ENCODE measurements at regions not wholly inside any gene's neighbourhood (a gene's known extent, or its start where the extent isn't known, plus 50 kb on each side); places are given as distances from the start of the nearest gene placed in this dataset.

DNA sequence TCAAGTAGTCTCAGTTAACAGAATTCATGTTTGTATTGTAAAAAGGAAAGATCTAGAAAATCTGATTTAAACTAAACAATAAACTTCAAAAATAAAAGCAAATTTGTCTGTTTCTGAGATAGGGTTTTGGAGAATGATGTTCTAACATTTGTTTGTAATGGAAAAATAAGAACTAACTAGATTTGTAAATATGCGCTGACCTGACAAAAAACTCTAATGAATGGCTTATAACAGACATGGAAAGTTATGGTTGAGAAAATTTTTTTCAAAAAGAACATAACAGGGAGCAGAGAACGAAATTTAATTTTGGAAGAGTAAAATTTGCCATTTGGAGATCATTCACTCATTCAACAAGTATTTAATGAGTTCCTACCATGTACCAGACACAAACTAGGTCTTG lies 179.0 kb upstream of the TARS1 start:
- DNase-seq = no peak

DNA sequence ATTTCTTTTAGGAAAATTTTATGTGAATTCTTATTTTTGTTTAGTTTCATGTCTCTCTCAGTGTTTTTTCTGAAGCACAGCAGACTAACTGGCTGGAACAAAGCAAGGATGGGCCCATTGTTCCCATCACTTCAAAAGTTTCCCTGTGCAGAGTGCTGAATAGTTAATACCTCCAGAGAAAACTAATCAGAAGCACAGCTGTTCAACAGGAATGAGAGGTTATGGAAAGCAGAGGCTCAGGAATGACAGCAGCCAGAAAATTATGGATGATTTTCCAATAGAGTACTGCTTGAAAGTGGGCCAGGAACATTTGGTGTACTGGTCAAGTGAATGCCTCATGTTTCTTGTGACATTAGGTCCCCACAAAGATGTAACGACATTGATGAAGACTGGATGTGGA lies 173.0 kb upstream of the TARS1 start:
- no peak for DNase-seq

DNA sequence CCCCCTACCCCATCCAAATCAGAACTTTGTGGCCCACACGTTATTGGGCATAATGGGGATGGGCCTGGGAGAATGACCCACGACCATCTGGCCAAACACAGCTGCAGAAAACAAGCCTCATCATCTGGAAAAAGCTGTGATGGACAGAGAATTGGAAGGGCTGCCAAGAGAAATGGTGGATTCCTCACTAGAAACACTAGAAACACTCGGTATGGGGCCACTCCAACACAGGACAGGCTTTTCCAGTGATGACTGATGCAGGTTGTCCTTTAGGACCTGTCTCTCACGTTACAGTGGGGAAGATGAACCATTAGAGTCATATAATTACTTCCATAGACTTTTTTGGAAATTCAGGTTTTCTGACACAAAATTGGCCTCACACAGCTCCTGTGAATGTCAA lies 172.4 kb upstream of the TARS1 start:
- DNase-seq = no peak

DNA sequence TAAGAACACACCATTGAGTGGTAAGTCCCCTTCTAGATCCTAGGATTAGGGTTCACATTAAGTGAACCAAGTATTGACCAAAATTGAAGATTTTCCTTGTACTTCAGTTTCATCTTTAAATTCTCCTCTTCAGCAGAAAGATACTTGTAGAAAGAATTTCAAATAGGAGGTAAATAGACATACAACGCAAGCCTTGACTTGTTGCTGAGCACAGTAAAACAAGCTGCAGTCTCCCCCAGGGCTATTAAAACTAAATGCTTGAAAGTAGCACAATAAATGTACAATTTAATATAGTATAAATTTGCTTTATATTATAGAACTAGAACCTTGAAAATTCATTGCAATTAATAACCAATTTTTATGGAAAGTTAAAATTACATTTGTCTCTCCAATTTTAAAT lies 170.1 kb upstream of the TARS1 start:
- DNase-seq = no peak

DNA sequence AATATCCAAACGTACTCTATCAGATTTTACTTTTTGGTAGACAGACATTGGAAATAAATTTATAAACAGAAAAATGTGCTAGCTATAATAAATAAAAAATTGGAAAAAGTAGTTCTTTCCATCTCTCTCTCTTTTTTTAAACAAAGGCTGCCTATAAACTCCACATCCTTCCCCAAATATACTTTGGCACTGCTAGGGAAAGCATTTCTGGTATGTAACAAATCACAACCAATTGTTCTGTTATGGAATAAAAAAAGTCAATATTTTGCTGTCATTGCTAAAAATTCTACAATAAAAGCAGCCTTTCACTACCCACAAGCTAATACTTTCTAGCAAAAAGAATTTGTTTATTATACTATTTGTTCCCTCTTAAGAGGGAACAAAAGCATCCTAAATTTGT lies 169.2 kb upstream of the TARS1 start:
- DNase-seq = no peak

DNA sequence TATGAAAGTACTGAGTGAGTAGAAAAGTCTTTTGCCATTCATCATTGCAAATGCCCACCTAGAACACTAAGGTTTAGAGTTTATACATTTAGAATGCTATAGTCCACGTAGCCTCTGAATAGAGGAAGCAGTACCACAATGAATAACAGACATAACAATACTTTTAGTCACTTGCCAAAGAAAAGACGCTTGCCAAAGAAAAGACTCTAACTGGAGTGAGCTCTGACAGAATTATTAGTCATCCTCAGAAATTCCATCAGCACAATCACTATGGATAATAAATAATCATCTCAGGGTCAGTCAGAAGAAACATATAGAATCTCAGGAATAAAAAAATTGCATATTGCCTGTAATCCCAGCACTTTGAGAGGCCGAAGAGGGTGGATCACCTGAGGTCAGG lies 168.5 kb upstream of the TARS1 start:
- no peak for DNase-seq

DNA sequence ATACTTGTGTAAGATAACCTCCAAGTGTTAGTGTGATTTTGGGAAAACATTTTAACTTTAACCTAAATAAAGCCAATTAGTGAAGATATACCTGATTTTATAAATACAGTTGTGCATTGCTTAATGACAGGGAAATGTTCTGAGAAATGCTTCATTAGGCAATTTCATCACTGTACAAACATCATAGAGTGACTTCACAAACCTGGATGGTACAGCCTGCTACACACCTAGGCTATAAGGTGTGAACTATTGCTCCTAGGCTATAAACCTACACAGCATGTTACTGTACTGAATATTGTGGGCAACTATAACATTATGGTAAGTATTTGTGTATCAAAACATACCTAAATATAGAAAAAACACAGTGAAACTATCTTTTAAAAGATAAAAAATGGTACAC lies 166.8 kb upstream of the TARS1 start:
- DNase-seq = no peak

DNA sequence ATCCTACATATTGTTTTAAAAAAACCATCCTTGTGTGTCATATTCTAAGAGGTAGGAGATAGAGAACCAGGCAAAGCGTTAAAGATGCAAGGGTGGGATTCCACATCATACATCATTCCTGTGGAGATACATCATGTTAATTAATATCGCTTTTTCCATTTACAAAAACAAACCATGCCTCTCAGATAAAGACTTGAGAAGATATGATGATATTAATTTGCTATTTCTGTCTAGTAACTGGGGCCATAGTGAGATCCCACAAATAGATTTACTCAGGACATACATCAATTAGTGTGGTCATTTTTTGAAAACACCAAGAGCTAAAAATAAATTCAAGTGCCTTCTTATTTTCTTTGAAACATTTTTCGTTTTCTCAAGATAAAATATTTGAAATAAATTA lies 165.4 kb upstream of the TARS1 start:
- DNase-seq = no peak

DNA sequence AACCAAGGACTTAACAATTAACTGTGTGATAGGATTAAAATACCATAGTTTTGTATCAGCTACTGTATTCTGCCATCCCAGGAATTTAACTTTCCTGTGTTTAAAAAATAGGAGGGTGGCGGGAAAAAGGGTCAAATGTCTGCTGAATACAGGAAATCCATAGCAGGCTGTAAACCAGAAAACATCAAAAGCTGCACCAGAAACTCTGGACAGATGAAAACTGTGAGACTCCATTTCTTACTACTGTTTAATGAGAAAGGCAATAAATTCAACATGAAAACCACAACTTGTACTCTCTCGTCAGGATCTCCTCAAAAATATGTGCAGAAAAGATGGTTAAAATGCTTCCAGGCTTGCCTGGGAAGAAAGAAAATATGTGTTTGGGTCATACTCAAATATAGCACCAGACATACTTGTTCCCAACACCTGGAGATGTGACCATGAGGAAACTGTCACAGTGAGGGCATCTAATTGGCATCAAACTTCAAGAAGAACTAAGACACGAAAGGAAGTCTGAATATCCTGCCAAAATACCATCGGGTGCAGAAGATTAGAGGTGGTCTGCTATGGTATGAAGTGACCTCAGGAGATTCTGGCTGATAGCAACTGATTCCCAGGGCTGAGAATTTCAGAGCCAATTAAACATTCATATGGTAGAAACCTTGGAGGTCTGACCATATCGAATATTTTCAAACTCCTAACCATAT lies 164.7 kb upstream of the TARS1 start:
- DNase-seq = no peak

DNA sequence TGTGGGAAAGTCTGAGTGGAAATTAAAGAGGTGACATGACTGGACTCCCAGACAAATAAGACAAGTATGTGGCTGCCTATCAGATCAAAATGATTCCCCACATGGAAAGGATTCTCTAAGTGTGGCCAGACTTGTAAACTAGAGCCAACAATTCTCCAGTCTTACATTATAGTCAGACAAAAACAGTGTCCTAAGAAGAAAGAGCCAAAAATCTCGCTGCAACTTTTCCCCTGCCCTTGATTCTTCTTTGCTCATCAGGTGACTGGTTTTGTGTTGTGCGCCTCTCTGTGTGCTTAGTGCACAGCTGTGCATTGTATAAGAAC lies 164.2 kb upstream of the TARS1 start:
- DNase-seq = no peak

DNA sequence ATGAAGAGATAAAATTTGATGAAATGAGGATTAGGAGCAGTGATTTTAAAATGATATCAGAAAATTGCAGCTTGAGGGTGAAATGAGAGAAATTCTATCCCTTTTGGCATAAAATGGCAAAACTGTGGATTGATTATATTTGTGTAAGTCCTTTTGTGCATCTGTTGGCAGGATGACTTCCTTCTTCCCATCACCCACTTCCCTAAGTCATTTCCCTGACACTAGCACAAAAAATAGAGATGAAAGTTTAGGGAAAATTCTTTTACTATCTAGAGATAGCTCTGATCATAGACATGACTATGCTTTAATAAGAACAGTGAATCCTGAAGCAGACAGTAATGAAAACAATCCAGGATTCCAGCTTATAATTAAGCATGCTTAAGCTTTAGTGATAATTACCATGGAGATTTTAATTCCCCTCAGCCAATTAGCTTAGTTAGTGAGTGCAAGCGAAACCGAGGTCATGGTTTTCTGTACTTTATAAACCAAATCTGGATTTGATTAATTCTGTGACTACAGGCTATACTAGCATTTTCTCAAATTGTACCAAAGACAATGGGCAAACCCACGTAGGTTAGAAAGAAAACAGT lies 163.6 kb upstream of the TARS1 start:
- DNase-seq = no peak

DNA sequence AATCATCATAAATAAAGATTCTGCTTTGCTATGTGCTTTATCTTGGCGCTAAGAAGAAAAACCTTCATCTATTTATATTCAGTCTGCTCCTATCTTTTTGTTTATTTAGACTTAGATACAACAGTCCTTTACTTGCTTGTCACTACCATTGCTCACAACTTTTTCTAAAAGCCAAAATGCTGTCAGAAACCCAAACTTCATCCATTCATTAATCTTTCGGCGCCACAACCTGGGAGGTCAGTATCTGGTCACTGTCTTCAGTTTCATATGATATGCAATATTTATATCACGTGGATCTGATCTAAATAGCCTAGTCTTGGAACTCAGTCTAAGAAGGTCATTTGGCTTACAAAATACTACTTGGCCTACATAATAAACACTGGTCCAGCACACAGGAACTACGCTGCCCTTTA lies 159.3 kb upstream of the TARS1 start:
- no peak for DNase-seq

DNA sequence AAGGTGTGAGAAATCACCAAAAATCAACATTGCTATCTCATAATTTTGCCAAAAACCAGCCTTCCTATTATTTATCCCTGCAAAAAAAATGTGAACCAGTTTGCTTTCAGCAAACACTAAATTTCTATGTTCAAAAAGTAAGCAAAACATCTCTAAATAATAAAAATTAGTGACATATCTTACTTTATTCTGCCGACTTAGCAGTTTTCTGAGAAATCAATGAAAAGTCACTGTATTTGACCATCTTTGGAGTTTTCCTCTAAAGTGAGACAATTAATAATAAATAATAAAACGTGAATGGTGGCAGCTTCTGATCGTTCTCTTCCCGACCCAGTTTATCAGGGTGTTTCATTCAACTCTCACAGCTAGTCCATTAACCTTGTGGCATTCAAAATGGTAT lies 158.6 kb upstream of the TARS1 start:
- no peak for DNase-seq

DNA sequence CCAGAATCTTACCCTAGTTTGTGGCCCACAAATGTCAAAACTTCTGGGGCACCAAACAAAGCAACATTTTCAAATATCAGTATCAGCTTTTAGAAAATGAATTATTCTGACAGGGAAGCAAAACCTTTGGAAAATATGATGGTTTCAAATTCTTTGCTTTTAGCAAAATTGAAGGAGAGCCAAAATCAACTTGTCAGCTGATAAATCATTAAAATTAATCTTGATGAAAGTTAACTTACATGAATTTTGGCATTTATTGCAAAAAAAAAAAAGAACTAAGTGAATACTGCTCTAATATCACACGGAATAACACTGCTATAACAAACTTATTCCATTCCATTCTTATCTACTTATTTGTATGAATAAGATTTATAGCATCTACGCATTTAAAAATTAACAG lies 158.1 kb upstream of the TARS1 start:
- no peak for DNase-seq

DNA sequence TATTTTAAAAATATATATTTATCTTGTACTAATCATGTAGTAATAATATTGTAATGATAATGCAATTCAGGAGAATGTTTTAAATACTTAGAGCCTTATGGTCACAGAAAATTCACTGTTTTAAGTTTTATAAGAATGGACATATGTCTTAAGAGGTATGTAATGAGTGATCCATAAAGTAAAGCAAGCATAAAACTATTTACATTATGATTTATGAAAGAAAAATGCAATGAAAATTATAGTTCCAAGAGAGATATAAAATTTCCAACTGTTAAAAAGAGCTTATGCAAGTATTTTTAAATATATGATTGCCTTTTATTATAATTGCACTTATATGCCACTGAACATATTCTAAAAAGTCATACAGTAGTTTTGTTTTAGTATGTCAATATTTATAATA lies 157.5 kb upstream of the TARS1 start:
- DNase-seq = no peak

DNA sequence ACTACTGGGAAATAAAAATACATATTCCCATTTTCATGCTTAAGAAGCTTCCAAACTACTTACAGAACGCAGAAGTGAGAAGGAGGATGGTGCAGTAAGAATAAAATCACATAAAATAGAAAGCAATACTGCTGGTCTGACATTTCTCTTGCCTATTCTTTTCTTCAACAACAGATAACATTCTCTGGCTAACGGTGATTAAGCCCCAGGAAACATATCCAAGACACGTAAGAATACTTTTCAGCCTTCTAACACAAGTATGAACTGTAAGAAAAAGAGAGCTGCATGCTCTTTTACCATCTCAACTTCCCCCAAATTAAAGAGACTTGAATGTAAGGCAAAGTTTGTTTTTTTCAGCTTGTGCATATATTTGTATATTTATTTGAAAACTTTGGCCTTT lies 156.1 kb upstream of the TARS1 start:
- DNase-seq = no peak

DNA sequence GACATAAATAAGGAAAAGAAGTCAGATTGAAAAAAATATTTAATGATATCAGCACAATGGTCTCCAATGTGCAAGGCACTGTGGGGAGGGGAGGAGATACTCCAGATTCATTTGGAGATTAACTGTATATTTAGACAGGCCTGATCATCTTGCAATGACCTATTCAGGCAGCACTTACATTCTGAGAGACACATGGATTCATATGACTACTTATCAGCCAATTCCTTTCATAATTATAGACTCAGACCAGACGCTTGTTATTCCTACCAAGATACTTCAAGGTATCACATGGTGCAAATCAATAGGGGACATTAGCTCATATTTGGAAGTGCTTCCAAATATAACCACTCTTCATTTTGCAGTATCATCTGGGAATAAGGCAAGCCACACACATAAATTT lies 153.5 kb upstream of the TARS1 start:
- DNase-seq = no peak

DNA sequence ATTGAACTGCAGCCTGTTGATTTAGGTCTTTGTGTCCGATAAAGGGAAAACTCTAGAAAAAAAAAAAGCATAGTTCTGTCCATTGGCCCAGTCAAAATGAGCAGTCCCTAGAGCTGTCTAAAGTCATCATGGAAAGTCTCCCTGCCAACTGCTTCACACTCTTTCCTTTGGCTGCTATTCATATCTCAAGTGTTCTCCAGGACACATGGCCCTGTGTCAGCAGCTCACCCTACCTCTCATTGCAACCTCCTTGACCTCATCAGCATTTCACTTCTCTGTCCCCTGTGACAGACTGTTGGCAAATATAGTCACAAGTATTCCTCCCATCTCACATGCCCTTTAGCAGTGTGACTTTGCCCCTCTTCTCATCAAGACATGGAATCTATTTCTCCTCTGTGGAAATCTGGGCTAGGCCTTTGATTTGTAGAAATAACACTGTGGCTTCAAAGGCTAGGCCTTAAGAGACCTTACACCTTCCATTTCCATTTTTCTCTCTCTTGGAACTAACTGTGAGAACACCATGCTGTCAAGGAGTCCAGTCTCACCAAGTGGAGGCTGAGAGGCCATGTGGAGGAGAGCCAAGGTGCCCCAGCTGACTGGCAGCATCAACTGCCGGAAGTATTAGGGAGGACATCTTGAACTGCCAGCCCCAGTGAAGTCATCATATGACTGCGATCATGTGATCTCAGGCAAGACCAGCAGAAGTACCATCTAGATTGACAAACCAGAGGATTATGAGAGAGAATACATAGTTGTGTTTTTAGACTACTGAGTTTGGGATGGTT lies 149.4 kb upstream of the TARS1 start:
- no peak for DNase-seq

DNA sequence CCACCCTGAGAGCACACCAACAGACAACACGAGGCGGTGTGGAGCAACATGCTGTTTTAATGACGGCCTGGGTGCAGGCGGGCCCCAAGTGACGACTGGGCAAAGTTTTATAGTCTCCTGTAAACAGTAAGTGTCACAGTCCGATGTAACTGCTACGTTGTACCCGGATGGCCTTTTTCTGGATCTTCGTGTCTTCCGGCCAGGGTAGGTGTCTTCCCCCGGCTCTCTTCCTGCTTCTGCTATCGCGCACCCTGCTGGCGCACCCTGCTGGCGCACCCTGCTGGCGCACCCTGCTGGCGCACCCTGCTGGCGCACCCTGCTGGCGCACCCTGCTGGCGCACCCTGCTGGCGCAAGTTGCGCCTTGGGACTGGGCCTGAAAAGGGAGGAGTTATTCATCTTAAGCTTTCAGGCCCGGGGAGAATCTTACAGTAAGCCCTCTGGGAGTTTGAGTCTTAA lies 143.0 kb upstream of the TARS1 start:
- no peak for DNase-seq

DNA sequence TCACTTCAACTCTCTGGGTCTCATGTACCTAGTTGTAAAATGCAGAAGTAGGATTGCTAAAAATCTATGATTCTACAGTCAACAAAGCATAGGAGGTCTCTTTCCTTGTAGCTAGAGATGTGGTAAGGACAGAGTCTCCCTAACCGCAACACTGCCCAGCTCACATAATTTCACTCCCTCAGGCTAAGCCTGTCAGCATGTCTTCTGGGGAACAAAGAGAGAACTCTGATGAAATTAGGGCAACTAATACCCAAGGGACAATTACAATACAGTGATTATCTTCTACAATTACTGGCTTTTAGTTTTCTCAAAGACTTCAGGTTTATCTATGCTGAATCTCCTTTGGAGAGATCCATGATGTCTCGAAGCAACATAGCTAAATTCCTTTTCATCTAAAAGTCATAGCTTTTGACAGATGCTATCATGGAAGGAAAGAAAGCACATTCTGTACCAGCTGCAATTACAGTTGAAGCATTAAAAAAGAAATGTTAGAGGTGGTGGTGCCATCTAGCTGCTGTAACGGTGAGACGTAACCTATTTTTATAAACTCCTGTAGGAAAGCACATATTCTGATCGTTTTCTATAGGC lies 141.1 kb upstream of the TARS1 start:
- DNase-seq = no peak

DNA sequence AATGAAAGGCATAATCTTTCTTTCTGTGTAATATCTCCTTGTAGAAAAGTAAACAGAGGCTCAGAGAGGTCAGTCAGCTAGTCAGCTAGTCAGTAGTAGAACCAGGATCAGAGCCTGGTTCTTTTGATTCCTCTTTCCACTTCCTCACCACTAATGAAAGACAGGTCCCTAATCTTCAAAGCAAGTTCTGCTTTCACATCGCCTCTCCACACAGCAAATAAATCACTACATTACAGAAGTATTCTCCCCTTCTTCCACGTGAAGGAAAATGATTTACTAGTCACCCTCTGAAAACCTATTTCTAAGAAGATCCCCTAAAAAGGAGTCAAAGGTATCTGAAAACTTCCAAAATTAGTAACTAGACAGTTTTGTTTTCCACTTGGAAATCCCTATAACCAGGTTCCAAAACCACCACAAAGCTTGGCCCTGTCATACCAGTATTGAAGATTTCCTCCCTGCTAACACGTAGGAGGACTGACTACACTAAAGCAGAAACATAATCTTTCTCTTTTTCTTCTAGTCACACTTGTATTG lies 140.5 kb upstream of the TARS1 start:
- DNase-seq = no peak

DNA sequence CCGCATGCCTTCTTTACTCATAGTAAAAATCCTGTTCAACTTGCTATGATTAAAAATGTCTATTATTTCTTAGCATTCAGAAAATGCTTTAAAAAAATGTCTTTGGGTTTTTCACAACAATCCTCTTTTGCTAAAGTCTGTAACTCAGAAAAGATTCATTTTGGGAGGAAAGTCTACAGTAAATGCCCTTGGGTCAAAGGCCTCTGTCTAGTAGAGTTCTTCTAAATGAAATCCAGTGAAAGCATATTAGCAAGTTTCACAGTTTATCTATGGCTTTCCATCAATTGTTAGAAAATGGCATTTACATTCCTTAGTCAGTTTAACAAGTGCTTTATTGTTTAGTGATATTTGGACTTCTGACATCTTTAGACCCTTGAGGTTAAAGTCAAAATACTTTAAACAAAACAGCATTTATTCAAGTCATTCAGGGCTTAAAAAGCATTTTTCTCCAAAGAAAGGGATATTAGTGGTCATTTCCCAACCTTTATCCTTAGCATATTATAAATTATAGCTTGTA lies 137.1 kb upstream of the TARS1 start:
- DNase-seq = no peak

DNA sequence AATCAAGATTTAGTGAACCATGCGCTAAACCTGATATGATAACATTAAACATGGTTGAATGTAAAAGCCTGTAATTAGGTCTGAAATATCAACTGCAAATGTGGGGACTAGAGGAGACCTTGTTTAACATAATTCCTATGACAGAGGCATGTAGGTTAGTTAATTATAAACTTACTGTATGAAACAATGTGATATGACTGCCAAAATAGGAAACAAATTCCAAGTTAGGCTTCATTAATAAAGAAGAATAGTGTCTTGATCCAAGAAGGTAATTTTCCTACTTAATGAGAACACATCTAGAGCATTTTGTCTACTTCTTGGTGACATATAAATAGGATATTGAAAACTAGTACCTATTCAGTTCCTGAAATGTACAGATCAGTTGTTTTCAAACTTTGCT lies 136.2 kb upstream of the TARS1 start:
- DNase-seq = no peak

DNA sequence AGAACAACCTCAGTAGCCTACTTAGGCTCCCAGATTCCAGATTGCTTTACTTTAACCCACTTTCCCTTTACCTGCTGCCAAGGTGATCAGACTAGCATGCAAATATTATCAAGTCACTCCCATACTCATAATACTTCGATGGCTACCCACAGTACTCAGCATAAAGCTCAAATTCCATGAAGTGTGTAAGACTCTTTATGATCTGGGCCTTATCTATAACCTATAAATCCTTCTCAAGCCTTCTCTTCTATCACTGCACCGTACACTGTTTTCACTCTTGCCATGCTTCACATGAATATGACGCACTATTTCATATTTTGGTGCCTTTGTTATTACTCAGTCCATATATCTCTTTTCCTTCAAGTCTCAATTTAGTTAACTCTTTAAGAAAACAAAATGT lies 135.2 kb upstream of the TARS1 start:
- no peak for DNase-seq
